ENCODE measurements at regions not wholly inside any gene's neighbourhood (a gene's known extent, or its start where the extent isn't known, plus 50 kb on each side); places are given as distances from the start of the nearest gene placed in this dataset.

DNA sequence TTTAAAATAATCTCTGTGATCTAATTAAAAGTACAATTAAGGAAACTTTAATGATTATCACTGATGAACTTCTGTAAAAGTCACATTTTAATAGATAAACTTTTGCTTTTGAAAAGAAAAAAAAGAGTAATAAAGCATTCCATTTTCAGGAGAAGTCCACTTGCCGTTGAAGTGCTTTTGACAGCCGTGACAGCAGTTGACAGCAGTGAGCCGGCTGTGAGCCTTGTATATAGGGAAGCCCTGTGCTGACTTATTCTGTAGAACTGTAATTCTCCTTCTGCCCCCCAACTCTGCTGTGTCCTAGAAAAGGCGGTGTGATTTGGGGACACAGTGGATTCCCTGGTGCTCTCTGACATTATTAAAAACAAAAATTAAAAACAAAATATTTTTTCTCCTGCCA is 78.0 kb downstream of the POM121L12 start:
- no peak for DNase-seq (ENCODE audit: low read depth in 1 of 2, low spot score in 1 of 2)
- Histone ChIP-seq H3K4me3 (replicated peaks; ENCODE audit: insufficient read depth, low read length) (no peak overlapping the region), H3K27me3 (ENCODE audit: insufficient read depth, poor library complexity, severe bottlenecking) (no peaks in the 10 kb centered on the region), H3K27ac (replicated peaks) (no peak overlapping the region)
- TF ChIP-seq SPI1 (IDR thresholded peaks at IDR 0.05; ENCODE audit: borderline replicate concordance, low read depth) (no peak), POLR2AphosphoS5 (IDR thresholded peaks at IDR 0.05; ENCODE audit: low read depth) (no peak), GABPA (IDR thresholded peaks at IDR 0.05; ENCODE audit: low read depth) (no peak)
- TF ChIP-seq, protein P1, sequence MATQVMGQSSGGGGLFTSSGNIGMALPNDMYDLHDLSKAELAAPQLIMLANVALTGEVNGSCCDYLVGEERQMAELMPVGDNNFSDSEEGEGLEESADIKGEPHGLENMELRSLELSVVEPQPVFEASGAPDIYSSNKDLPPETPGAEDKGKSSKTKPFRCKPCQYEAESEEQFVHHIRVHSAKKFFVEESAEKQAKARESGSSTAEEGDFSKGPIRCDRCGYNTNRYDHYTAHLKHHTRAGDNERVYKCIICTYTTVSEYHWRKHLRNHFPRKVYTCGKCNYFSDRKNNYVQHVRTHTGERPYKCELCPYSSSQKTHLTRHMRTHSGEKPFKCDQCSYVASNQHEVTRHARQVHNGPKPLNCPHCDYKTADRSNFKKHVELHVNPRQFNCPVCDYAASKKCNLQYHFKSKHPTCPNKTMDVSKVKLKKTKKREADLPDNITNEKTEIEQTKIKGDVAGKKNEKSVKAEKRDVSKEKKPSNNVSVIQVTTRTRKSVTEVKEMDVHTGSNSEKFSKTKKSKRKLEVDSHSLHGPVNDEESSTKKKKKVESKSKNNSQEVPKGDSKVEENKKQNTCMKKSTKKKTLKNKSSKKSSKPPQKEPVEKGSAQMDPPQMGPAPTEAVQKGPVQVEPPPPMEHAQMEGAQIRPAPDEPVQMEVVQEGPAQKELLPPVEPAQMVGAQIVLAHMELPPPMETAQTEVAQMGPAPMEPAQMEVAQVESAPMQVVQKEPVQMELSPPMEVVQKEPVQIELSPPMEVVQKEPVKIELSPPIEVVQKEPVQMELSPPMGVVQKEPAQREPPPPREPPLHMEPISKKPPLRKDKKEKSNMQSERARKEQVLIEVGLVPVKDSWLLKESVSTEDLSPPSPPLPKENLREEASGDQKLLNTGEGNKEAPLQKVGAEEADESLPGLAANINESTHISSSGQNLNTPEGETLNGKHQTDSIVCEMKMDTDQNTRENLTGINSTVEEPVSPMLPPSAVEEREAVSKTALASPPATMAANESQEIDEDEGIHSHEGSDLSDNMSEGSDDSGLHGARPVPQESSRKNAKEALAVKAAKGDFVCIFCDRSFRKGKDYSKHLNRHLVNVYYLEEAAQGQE (IDR thresholded peaks at IDR 0.05; ENCODE audit: insufficient replicate concordance, low read depth) = no peak
- TF ChIP-seq, protein P2, sequence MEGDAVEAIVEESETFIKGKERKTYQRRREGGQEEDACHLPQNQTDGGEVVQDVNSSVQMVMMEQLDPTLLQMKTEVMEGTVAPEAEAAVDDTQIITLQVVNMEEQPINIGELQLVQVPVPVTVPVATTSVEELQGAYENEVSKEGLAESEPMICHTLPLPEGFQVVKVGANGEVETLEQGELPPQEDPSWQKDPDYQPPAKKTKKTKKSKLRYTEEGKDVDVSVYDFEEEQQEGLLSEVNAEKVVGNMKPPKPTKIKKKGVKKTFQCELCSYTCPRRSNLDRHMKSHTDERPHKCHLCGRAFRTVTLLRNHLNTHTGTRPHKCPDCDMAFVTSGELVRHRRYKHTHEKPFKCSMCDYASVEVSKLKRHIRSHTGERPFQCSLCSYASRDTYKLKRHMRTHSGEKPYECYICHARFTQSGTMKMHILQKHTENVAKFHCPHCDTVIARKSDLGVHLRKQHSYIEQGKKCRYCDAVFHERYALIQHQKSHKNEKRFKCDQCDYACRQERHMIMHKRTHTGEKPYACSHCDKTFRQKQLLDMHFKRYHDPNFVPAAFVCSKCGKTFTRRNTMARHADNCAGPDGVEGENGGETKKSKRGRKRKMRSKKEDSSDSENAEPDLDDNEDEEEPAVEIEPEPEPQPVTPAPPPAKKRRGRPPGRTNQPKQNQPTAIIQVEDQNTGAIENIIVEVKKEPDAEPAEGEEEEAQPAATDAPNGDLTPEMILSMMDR (IDR thresholded peaks at IDR 0.05; ENCODE audit: insufficient read depth, low read length) = no peak

GRCh38 chr7:53119514-53119941 is 84.1 kb downstream of the POM121L12 start:
- Histone ChIP-seq H3K27ac (replicated peaks) (no peak overlapping the region), H3K27me3 (ENCODE audit: insufficient read depth, poor library complexity, severe bottlenecking) (no peaks in the 10 kb centered on the region), H3K4me3 (replicated peaks; ENCODE audit: insufficient read depth, low read length) (no peak overlapping the region)
- DNase-seq (ENCODE audit: low read depth in 1 of 2, low spot score in 1 of 2) = no peak
- no peak for TF ChIP-seq GABPA (IDR thresholded peaks at IDR 0.05; ENCODE audit: low read depth)
- TF ChIP-seq, protein P1 (IDR thresholded peaks at IDR 0.05; ENCODE audit: insufficient replicate concordance, low read depth) = no peak
- TF ChIP-seq POLR2AphosphoS5 (IDR thresholded peaks at IDR 0.05; ENCODE audit: low read depth) = no peak

- TF ChIP-seq GABPA (IDR thresholded peaks at IDR 0.05; ENCODE audit: low read depth) = no peak
- no peak for TF ChIP-seq SPI1 (IDR thresholded peaks at IDR 0.05; ENCODE audit: borderline replicate concordance, low read depth)
- TF ChIP-seq, protein P1 (IDR thresholded peaks at IDR 0.05; ENCODE audit: insufficient replicate concordance, low read depth) = no peak
- no peak for TF ChIP-seq POLR2AphosphoS5 (IDR thresholded peaks at IDR 0.05; ENCODE audit: low read depth)
- TF ChIP-seq, protein P2 (IDR thresholded peaks at IDR 0.05; ENCODE audit: insufficient read depth, low read length) = no peak
- no peak overlapping the region for H3K27ac ChIP-seq (replicated peaks)
- no peak for DNase-seq (ENCODE audit: low read depth in 1 of 2, low spot score in 1 of 2)
- H3K4me3 ChIP-seq (replicated peaks; ENCODE audit: insufficient read depth, low read length) = no peak overlapping the region
- no peaks in the 10 kb centered on the region for H3K27me3 ChIP-seq (ENCODE audit: insufficient read depth, poor library complexity, severe bottlenecking)
These were observed 85.9 kb downstream of the POM121L12 start for GRCh38 chr7:53121374-53121773.

Data from HL-60 (cell line).